SH-SY5Y (cell line): ENCODE measurements at regions not wholly inside any gene's neighbourhood (a gene's known extent, or its start where the extent isn't known, plus 50 kb on each side); places are given as distances from the start of the nearest gene placed in this dataset.

Experiments
- GATA2 ChIP-seq: IDR thresholded peaks from 2 replicates; pipeline ENCODE4 v1.6.1; 2011; ENCODE audit warnings: mild to moderate bottlenecking, low read depth, low read length
- GATA3 ChIP-seq: IDR thresholded peaks from 2 replicates; pipeline ENCODE4 v1.6.1; 2011; ENCODE audit warnings: low read depth, mild to moderate bottlenecking, low read length, moderate library complexity

- TF ChIP-seq GATA2 (no peak), GATA3 (no peak)
These were observed 175.2 kb upstream of the ZPLD1 start for GRCh38 chr3:102259663-102260062.
